Coronary artery (tissue), 2 donors: ENCODE measurements at regions not wholly inside any gene's neighbourhood (a gene's known extent, or its start where the extent isn't known, plus 50 kb on each side); places are given as distances from the start of the nearest gene placed in this dataset.

Experiments used
- DNase-seq: peaks from one replicate; pipeline ENCODE4 v3.0.0-alpha.2; 2017; ENCODE audit warnings: low spot score
- H3K27ac ChIP-seq, 2 donors: fragments of 200-600 bp; sonication (generic); one replicate each; pipeline ENCODE4 v1.5.1; 2016 to 2019
- H3K4me3 ChIP-seq: fragments of 200-600 bp; sonication (generic); 2 replicates; pipeline ENCODE4 v1.5.1; 2016; ENCODE audit warnings: mild to moderate bottlenecking, moderate library complexity
- CTCF ChIP-seq: fragments of 200-600 bp; sonication (generic); IDR thresholded peaks from one replicate; pipeline ENCODE4 v1.5.1; 2019; ENCODE audit warnings: antibody characterized with exemption

DNA sequence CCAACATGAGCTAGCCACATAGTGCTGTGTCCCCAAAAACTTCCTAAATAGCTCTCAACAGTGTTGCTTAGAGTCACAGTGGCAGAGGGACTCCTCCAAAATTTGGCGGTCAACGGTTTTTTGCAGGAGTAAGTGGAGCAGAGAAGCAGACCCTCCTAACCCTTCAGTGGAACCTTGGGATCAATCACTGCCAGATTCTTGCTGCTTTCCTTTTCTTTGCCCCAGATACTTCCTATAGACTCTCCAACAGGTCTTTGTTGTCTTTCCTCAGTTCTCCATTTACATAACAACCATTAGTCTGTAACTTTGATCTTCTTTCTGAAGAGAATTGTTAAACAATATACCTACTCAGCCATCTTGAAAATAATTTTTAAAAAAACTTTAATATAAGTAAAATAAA lies 556.1 kb downstream of the BRINP3 start:
- no peak overlapping the region for H3K27ac ChIP-seq
- H3K4me3 ChIP-seq = no peak overlapping the region
- DNase-seq = no peak
- no peak for TF ChIP-seq CTCF

GRCh38 chr1:189927641-189928040 lies 550.0 kb downstream of the BRINP3 start:
- Histone ChIP-seq H3K27ac (no peak overlapping the region), H3K4me3 (no peak overlapping the region)
- TF ChIP-seq CTCF = no peak
- DNase-seq = no peak

DNA sequence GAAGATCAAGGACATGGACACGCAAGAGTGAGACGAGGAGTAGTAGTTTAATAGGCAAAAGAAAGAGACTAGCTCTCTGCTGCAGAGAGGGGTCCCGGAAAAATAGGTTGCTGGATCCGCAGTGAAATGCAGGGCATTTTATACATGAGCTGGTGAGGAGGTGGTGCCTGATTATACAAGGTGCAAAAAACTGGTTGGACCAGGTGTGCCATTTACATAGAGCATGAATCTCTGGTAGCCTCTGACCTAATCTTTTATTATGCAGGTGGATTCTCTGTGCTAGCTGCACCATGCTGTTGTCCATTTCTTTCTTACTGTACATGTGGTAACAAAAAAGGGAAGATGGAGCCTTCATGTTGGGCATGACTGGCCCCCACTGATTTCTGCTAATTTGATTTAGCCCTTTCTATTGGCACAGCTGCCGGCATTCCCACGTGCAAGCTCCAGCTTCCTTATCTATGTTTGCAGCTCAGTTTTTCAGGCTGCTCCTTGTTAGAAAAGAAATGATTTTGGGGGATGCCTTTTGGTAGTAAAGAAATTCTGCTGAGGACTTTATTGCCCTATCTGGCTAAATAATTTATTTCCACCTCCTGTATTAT lies 548.1 kb downstream of the BRINP3 start:
- Histone ChIP-seq H3K4me3 (no peak overlapping the region), H3K27ac (no peak overlapping the region)
- no peak for TF ChIP-seq CTCF
- DNase-seq = no peak

DNA sequence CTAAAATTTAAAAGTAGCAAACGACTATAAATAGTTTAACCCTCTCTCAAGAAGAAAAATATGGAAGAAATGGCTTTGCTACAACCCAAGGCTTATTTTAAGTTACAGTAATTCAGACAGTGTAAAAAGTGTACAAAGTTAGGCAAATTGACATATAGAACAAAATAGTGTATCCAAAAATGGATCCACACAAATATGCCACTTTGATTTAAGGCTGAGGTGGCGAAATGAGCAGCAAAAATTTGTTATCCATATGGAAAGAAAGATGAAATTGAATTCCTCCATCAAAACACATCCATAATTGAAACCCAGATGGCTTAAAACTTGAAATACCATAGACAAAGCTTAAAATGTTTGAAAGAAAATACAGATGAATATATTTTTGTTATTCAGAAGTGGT lies 540.8 kb downstream of the BRINP3 start:
- Histone ChIP-seq H3K27ac (no peak overlapping the region), H3K4me3 (no peak overlapping the region)
- TF ChIP-seq CTCF = no peak
- DNase-seq = no peak

DNA sequence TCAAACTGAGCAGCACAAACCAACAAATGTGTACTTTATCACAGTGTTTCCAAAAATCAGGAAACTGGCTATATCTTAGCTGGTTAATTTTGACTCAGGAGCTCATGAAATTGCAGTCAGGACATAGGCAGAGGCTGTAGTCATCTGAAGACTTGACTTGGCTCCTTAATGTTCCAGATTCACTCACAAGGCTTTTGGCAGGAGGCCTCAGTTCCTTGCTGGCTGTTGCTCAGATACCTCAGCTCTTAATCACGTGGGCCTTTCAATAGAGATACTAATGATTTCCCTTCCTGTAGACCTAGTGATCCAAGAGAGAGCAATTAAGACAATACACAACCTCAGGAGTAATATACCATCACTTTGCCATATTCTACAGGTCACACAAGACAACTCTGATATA lies 537.7 kb downstream of the BRINP3 start:
- TF ChIP-seq CTCF = no peak
- DNase-seq = no peak

GRCh38 chr1:189941922-189942321 lies 535.7 kb downstream of the BRINP3 start:
- no peak for TF ChIP-seq CTCF

More for the DNA sequence above, 537.7 kb downstream of the BRINP3 start:
- Histone ChIP-seq H3K4me3 (no peak overlapping the region), H3K27ac (no peak overlapping the region)

GRCh38 chr1:189958756-189959155 lies 518.9 kb downstream of the BRINP3 start:
- Histone ChIP-seq H3K4me3 (no peak overlapping the region), H3K27ac (no peak overlapping the region)
- no peak for DNase-seq
- TF ChIP-seq CTCF = no peak

More at GRCh38 chr1:189941922-189942321, 535.7 kb downstream of the BRINP3 start:
- Histone ChIP-seq H3K27ac (no peak overlapping the region), H3K4me3 (no peak overlapping the region)
- DNase-seq = no peak
